HT-29 (cell line): ENCODE measurements at regions not wholly inside any gene's neighbourhood (a gene's known extent, or its start where the extent isn't known, plus 50 kb on each side); places are given as distances from the start of the nearest gene placed in this dataset.
"Not testable (repeated sequence)": the region's sequence is repeated elsewhere in the genome, so short reads cannot be mapped to it uniquely, and the experiment has no call there.

Source experiments
- DNase-seq: peaks from one replicate; pipeline ENCODE4 v3.0.0-alpha.2; 2015; ENCODE audit warnings: low spot score

- no peak for DNase-seq
These were observed 64.9 kb downstream of the FAM170A start for GRCh38 chr5:119694284-119694683.

GRCh38 chr5:119706049-119706448, 76.7 kb downstream of the FAM170A start:
- no peak for DNase-seq

- no peak for DNase-seq
These were observed 78.9 kb downstream of the FAM170A start for GRCh38 chr5:119708076-119708790.

GRCh38 chr5:119721775-119722174, 92.4 kb downstream of the FAM170A start:
- no peak for DNase-seq

GRCh38 chr5:119725291-119725690, 95.9 kb downstream of the FAM170A start:
- DNase-seq = not testable (repeated sequence)

GRCh38 chr5:119726544-119726943, 97.2 kb downstream of the FAM170A start:
- no peak for DNase-seq

GRCh38 chr5:119740225-119740624, 110.9 kb downstream of the FAM170A start:
- DNase-seq = no peak

GRCh38 chr5:119741691-119742090, 112.3 kb downstream of the FAM170A start:
- no peak for DNase-seq

- no peak for DNase-seq
These were observed 113.0 kb downstream of the FAM170A start for GRCh38 chr5:119742311-119742710.

- peak; percentile 79 for DNase-seq
These were observed 114.6 kb downstream of the FAM170A start for GRCh38 chr5:119743927-119744326.

- DNase-seq = no peak
These were observed 116.6 kb downstream of the FAM170A start for GRCh38 chr5:119745976-119746375.

- DNase-seq = no peak
These were observed 117.6 kb downstream of the FAM170A start for GRCh38 chr5:119746984-119747383.

GRCh38 chr5:119750887-119751733, 121.8 kb downstream of the FAM170A start:
- DNase-seq = no peak

GRCh38 chr5:119751734-119752094, 122.4 kb downstream of the FAM170A start:
- DNase-seq = no peak

GRCh38 chr5:119752921-119753886, 123.8 kb downstream of the FAM170A start:
- DNase-seq = no peak

GRCh38 chr5:119754825-119755224, 125.5 kb downstream of the FAM170A start:
- not testable (repeated sequence) for DNase-seq

- no peak for DNase-seq
These were observed 127.9 kb downstream of the FAM170A start for GRCh38 chr5:119757276-119757675.

GRCh38 chr5:119769695-119770693, 140.6 kb downstream of the FAM170A start:
- not testable (repeated sequence) for DNase-seq

GRCh38 chr5:119780145-119780544, 150.8 kb downstream of the FAM170A start:
- DNase-seq = not testable (repeated sequence)

- DNase-seq = no peak
These were observed 155.7 kb downstream of the FAM170A start for GRCh38 chr5:119785057-119785456.
